Heart left ventricle (tissue), 13 donors: ENCODE measurements at regions not wholly inside any gene's neighbourhood (a gene's known extent, or its start where the extent isn't known, plus 50 kb on each side); places are given as distances from the start of the nearest gene placed in this dataset.

Experiments
- POLR2A ChIP-seq, 2 donors: fragments of 450-650 bp; IDR thresholded peaks; one replicate each; pipeline ENCODE4 v1.6.1; 2017; ENCODE audit warnings: antibody characterized with exemption in 2 of 2, mild to moderate bottlenecking in 2 of 2, moderate library complexity in 2 of 2
- TF ChIP-seq, protein P1 (sequence below), 12 donors: fragments of 200-600 bp; sonication (generic) in 4 of 12; IDR thresholded peaks; one replicate each; pipeline versions ENCODE4 v1.5.0 to v1.8.0; 2018 to 2022; ENCODE audit warnings: antibody characterized with exemption in 12 of 12, mild to moderate bottlenecking in 5 of 12
- donor health status: ischemic (EF 13 %, LVEDD 7.1; RV severe dilation, severe dysfunction).
- donor health status: DM: no; HTN: yes; CAD: no.
- donor health status: DM: no; HTN: no; CAD: no.
- donor health status: ischemic (EF 25% LVEDD 6.9; RV normal size, moderate dysfunction).
- donor health status: ischemic (EF 25% LVEDD 5.7; RV mildly dilated, moderate dysfunction).
- donor health status: ischemic (EF 35%, LVEDD 5.7; RV mildly dilated, moderate dysfunction).
- donor health status: nonischemic (EF 11% LVEDD 7.7; RV severe dilation, severe dysfunction).
- donor health status: DM: yes; HTN: yes; CAD: no.
- donor health status: PGD.
- donor health status: ischemic (EF 29% LVEDD 5.4; RV normal size, mild dysfunction).
- donor health status: nonischemic (EF 23%, LVEDD 6.1; RV moderate dilation, normal function).

DNA sequence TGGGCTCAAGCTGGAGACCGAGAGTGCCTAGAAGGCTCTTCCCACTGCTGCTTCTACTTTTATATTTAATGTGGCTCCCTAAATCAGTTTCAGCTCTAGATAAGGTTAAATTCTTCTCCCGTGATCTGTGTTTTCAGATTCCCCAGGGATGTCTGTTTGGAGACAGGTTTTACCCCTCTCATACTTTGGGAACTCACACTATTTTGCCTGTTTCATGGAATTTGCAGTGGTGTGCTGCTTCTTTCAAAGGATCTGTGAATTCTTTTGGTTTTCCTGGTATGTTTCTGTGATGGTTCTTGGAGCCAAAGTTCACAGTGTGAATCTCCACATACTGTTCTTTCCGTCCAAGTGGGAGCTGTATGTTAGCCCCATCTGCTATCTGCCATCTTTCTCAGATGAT, 238.3 kb upstream of the SLITRK3 start:
- no peak for TF ChIP-seq POLR2A (IDR thresholded peaks at IDR 0.05)
- TF ChIP-seq, protein P1, sequence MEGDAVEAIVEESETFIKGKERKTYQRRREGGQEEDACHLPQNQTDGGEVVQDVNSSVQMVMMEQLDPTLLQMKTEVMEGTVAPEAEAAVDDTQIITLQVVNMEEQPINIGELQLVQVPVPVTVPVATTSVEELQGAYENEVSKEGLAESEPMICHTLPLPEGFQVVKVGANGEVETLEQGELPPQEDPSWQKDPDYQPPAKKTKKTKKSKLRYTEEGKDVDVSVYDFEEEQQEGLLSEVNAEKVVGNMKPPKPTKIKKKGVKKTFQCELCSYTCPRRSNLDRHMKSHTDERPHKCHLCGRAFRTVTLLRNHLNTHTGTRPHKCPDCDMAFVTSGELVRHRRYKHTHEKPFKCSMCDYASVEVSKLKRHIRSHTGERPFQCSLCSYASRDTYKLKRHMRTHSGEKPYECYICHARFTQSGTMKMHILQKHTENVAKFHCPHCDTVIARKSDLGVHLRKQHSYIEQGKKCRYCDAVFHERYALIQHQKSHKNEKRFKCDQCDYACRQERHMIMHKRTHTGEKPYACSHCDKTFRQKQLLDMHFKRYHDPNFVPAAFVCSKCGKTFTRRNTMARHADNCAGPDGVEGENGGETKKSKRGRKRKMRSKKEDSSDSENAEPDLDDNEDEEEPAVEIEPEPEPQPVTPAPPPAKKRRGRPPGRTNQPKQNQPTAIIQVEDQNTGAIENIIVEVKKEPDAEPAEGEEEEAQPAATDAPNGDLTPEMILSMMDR (IDR thresholded peaks at IDR 0.05) = no peak
